ENCODE measurements at regions not wholly inside any gene's neighbourhood (a gene's known extent, or its start where the extent isn't known, plus 50 kb on each side); places are given as distances from the start of the nearest gene placed in this dataset.

DNA sequence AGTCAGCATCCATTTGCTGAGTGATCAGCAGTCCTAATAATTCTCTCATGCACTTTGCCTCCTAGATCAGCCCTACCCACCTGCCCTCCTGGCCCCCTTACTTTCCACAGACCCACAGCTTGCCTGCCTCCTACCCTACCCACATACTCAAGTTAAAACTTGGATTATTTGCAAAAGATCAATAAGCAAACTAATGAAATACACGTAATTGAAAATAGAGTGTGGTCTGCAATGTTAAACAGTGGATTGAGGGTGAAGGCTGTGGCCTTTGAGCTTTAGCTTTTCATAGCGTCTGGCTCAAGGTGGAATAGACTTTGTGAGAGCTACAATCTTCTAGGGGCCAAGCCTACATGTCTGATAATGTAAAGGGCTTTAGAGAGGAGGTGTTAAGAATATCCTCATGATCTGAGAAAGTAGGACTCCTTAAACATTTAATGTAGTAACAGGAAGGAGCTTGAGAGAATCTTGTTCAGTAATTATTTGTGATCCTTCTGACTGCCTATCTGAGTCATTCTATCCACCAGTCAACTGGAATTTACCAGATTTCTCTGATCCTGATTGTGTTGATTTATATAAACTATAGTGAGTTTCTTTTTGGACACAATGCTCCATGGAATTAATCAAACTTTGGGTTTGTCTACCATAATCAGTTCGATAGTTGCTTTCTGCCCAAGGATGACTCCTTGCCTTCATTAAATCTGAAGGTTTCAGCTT, 310.0 kb downstream of the HRH4 start:
- WGBS (ENCODE audit: insufficient coverage): 100% methylated on average over 1 of the region's 3 CpGs
- Histone ChIP-seq H2AFZ (ENCODE audit: insufficient read depth, low read depth, low read length, poor library complexity, severe bottlenecking) (no peak overlapping the region), H4K20me1 (ENCODE audit: insufficient read depth, low read length) (no peaks in the 10 kb centered on the region), H3K4me1 (ENCODE audit: control insufficient read depth in 1 of 2, insufficient read depth in 2 of 2, low read length in 2 of 2) (no peaks in the 10 kb centered on the region), H3K27me3 (ENCODE audit: control insufficient read depth in 2 of 2, insufficient read depth in 2 of 2, low read length in 2 of 2) (no peaks in the 10 kb centered on the region), H3K4me2 (replicated peaks; ENCODE audit: extremely low read depth, low read length, poor library complexity, severe bottlenecking) (no peak overlapping the region), H3K9ac (ENCODE audit: insufficient read depth, low read length, poor library complexity, severe bottlenecking) (no peak overlapping the region), H3K79me2 (ENCODE audit: insufficient read depth, low read length) (no peaks in the 10 kb centered on the region), H3K27ac (ENCODE audit: low read depth in 1 of 2, low read length in 2 of 2) (no peak overlapping the region), H3K9me3 (replicated peaks in 1 of 2; ENCODE audit: control insufficient read depth in 1 of 2, insufficient read depth in 1 of 2, low read length in 2 of 2) (no peaks in the 10 kb centered on the region), H3K36me3 (replicated peaks in 1 of 2; ENCODE audit: control insufficient read depth in 1 of 2, insufficient read depth in 2 of 2, low read length in 2 of 2) (no peaks in the 10 kb centered on the region), H3K4me3 (replicated peaks in 1 of 3; ENCODE audit: low read depth in 2 of 3, low read length in 3 of 3) (no peak overlapping the region)
- Mint-ChIP-seq H3K4me1 (no peaks in the 10 kb centered on the region), H3K9me3 (peaks cover 0 to 3% (median 0%) of the 10 kb centered on the region in 7 donors), H3K27me3 (ENCODE audit: low read depth in 3 of 3) (peaks cover 0 to 4% (median 0%) of the 10 kb centered on the region in 3 donors), H3K27ac (no peak overlapping the region), H3K4me3 (no peak overlapping the region), H3K36me3 (no peaks in the 10 kb centered on the region)
- intact Hi-C loops (cut with micrococcal nuclease): no loop called here
- TF ChIP-seq, protein P1, sequence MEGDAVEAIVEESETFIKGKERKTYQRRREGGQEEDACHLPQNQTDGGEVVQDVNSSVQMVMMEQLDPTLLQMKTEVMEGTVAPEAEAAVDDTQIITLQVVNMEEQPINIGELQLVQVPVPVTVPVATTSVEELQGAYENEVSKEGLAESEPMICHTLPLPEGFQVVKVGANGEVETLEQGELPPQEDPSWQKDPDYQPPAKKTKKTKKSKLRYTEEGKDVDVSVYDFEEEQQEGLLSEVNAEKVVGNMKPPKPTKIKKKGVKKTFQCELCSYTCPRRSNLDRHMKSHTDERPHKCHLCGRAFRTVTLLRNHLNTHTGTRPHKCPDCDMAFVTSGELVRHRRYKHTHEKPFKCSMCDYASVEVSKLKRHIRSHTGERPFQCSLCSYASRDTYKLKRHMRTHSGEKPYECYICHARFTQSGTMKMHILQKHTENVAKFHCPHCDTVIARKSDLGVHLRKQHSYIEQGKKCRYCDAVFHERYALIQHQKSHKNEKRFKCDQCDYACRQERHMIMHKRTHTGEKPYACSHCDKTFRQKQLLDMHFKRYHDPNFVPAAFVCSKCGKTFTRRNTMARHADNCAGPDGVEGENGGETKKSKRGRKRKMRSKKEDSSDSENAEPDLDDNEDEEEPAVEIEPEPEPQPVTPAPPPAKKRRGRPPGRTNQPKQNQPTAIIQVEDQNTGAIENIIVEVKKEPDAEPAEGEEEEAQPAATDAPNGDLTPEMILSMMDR (IDR thresholded peaks at IDR 0.05): no peak
- no peak for DNase-seq

DNA sequence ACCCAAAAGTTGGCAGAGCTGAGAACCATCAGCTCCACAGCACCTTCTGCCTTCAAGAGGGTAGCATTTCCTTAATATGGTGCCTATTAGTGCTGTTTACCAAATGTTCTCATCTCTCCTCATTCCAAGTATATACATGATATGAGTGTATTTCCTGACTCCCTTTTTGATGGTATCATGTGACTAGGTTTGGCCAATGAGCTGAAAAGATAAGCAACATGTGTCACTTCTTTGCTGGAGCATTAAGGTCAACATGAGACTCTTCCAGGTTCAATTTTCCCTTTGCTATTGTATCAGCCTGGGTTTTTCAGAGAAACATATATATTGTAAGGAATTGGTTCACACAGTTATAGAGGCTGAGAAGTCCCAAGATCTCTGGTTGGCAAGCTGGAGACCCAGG, 310.9 kb downstream of the HRH4 start:
- intact Hi-C loops (cut with micrococcal nuclease): no loop called here
- Histone ChIP-seq H2AFZ (ENCODE audit: insufficient read depth, low read depth, low read length, poor library complexity, severe bottlenecking) (no peak overlapping the region), H3K27me3 (ENCODE audit: control insufficient read depth in 2 of 2, insufficient read depth in 2 of 2, low read length in 2 of 2) (no peaks in the 10 kb centered on the region), H3K4me2 (replicated peaks; ENCODE audit: extremely low read depth, low read length, poor library complexity, severe bottlenecking) (no peak overlapping the region), H3K9me3 (replicated peaks in 1 of 2; ENCODE audit: control insufficient read depth in 1 of 2, insufficient read depth in 1 of 2, low read length in 2 of 2) (no peaks in the 10 kb centered on the region), H3K4me3 (replicated peaks in 1 of 3; ENCODE audit: low read depth in 2 of 3, low read length in 3 of 3) (no peak overlapping the region), H3K36me3 (replicated peaks in 1 of 2; ENCODE audit: control insufficient read depth in 1 of 2, insufficient read depth in 2 of 2, low read length in 2 of 2) (no peaks in the 10 kb centered on the region), H3K4me1 (ENCODE audit: control insufficient read depth in 1 of 2, insufficient read depth in 2 of 2, low read length in 2 of 2) (no peaks in the 10 kb centered on the region), H3K9ac (ENCODE audit: insufficient read depth, low read length, poor library complexity, severe bottlenecking) (no peak overlapping the region), H3K27ac (ENCODE audit: low read depth in 1 of 2, low read length in 2 of 2) (no peak overlapping the region), H4K20me1 (ENCODE audit: insufficient read depth, low read length) (no peaks in the 10 kb centered on the region), H3K79me2 (ENCODE audit: insufficient read depth, low read length) (no peaks in the 10 kb centered on the region)
- Mint-ChIP-seq H3K4me1 (no peaks in the 10 kb centered on the region), H3K4me3 (no peak overlapping the region), H3K27me3 (ENCODE audit: low read depth in 3 of 3) (peaks cover 0 to 4% (median 0%) of the 10 kb centered on the region in 3 donors), H3K27ac (no peak overlapping the region), H3K36me3 (no peaks in the 10 kb centered on the region), H3K9me3 (peaks cover 0 to 6% (median 0%) of the 10 kb centered on the region in 7 donors)
- TF ChIP-seq, protein P1 (IDR thresholded peaks at IDR 0.05): no peak
- DNase-seq: no peak

All from CD14-positive monocyte (primary cell).